ENCODE measurements at regions not wholly inside any gene's neighbourhood (a gene's known extent, or its start where the extent isn't known, plus 50 kb on each side); places are given as distances from the start of the nearest gene placed in this dataset.
"Not testable (repeated sequence)": the region's sequence is repeated elsewhere in the genome, so short reads cannot be mapped to it uniquely, and the experiment has no call there.

DNA sequence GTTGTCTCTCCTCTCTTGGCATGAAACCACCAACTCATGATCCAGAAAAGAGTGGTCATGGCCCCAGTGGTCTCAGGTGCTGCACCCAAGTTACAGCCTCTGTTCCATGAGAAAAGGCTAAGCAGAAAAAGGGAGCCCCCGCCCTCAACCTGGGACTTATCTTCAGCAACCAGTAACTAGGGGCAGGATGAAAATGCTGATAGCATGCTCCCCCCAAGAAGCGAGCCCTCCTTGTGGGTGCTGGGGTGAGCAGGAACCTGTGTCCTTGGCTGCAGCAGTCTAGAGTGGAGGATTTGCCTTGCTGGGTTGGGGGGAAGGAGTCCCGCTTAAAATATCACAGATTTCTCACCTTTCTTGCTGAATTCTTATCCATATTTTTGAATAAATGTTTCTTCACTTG is 490.0 kb downstream of the SUCLG1 start:
- DNase-seq (ENCODE audit: low read depth in 2 of 2): no peak

DNA sequence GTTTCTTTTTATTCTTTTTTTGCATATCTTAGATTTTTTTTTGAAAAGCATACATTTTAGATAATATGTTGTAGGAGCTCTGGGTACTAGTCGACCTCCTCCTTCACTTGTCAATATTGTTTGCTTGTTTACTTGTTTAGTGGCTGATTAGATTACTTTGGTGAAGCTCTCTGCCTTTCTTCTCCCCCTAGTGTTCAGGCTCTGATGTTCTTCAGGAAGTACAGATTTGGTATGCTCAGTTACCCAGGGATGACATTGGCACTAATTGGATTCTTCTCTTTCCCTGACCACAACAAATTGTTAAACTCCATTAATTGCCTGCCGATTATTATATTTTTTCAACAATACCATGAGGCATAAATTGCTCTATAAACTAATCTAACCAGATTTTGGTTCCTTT is 491.2 kb downstream of the SUCLG1 start:
- DNase-seq (ENCODE audit: low read depth in 2 of 2): no peak

DNA sequence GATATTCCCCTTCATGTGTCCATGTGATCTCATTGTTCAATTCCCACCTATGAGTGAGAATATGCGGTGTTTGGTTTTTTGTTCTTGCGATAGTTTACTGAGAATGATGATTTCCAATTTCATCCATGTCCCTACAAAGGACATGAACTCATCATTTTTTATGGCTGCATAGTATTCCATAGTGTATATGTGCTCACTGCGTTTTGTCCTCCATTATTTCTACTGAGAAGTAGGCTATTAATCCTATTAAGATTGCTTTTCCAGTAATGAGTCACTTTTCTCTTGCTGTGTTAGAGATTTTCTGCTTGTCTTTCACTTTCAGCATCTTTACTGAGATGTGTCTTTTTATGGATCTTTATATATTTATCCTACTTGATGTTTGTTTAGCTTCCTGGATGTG is 492.1 kb downstream of the SUCLG1 start:
- DNase-seq (ENCODE audit: low read depth in 2 of 2): not testable (repeated sequence)

DNA sequence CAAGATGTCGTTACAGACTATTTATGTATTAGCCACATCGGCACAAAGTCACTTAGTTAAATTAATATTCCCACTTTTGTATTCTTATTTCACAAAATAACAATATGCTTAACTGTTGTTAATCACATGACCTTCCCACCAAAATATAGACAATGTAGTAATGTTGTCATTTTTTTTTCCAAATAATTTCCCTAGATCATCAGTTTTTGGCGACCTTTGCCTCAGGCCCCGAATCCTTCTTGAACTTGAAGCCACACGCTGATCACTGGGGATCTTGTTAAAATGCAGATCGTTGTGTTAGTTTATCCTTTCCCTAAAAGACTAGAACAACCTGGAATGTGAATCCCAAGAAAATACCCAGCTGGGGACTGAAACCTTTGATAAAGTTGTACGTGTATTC is 497.6 kb downstream of the SUCLG1 start:
- DNase-seq (ENCODE audit: low read depth in 2 of 2): no peak

DNA sequence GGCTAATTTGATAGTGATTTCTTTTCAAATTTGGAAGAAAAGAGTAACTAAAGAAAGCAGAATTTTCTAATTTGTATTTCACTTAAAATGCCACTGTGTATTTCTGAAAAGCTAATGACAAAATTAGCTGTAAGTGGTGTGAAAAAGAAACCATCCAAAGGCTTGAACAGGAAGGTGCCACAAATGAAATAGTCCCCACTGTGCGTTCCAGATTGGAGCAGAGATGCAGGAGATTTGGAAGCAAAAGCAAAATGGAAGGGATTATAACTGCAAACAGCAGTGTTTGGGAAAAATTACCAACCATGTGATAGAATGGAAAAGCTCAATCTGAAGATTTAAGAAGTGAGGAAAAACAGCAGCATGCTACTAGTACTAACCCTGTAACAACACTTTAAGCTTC is 498.7 kb downstream of the SUCLG1 start:
- DNase-seq (ENCODE audit: low read depth in 2 of 2): no peak

DNA sequence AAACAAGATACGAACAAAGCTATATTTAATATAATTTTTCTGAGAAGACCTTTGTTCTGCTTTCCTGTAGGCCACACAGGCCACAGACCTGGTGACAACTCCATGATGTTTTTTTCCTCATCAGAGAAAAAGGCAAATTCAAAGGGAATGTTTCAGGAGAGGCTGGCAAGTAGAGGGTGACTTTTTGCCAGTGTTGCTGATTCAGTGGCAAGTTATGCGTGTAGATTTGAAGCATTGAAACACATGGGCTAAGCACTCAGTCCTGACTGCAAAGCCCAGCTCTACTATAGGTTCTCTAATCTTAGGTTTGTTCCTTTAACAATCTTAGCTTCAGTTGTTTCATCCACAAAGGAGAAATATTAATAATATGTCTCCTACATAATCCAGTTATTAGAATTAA is 499.8 kb downstream of the SUCLG1 start:
- no peak for DNase-seq (ENCODE audit: low read depth in 2 of 2)

DNA sequence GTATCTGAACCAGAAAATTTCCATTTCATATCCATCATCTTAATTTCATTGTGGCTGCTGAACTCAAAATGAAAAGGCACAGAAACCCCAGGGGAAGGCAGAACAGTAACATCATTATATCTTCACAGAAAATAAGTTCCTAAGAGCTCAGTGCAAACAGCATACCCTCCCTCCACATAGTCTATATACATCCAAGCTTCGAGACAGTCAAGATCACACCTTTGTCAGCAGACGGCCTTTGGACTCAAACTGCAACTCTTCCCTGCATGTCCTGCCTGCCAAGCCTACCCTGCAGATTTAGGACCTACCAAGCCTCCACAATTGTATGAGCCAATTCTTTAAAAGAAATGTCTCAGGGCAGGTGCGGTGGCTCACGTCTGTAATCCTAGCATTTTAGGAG is 502.1 kb downstream of the SUCLG1 start:
- DNase-seq (ENCODE audit: low read depth in 2 of 2): no peak

DNA sequence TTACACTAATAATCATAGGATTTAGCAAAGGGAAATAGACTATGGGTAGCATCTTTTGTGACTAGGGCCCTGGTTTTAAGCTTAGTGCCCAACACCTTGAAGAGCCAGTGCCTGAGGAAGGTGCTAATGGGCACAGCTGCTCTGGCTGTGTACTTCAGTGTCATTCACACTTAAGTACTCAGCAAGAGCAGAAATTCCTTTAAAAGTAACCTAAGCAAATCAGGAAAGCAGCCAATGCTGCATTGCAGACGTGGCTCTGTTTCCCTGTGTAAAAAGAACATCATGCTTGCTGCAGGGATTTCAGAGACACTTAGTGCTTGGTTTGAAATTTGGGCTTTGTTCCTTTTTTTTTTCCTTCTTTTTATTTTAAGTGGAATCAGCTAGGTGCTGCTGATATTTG is 505.4 kb downstream of the SUCLG1 start:
- DNase-seq (ENCODE audit: low read depth in 2 of 2): no peak

DNA sequence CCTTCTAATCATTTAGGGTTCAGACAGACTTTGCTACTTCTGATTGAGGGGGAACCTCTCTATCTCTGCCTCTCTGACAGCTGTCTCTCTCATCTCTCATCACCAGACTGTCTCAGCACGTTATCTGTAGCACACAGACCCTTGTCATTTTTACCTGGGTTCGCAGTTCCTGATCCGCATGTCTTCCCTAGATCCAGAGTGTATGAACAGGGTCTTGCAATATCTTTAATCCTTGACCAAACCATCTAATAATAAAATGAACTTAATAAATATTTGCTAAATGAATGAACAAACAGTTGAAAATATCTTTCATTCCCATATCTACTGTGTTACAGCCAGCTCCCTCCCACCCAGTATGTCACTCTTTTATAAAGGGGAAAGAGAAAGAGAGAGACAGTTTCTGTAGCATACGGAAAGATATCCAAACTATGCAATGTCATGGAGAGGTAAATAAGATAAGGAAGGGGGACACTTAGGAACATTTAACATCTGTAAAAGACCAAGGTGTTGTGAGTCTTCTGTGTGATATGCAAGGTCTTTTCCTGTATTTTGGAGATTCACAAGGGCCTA is 507.6 kb downstream of the SUCLG1 start:
- DNase-seq (ENCODE audit: low read depth in 2 of 2): no peak

DNA sequence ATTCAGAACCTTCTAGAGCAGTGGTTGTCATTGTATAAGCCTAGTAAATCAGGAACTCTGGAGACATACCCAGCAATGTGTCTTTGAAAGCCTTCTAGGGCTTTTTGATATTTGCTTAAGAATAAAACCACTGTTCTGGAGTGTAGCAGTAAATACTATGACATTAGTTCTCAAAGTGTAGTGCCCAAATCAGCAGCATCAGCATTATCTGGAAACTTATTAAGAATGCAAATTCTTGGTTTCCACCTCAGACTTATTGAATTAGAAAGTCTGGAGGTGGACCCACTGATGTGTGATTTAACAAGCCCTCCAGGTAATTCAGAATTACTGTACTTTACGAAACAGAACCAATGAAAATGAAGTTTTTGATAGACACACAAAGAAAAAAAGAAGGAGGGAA is 509.7 kb downstream of the SUCLG1 start:
- DNase-seq (ENCODE audit: low read depth in 2 of 2): no peak

DNA sequence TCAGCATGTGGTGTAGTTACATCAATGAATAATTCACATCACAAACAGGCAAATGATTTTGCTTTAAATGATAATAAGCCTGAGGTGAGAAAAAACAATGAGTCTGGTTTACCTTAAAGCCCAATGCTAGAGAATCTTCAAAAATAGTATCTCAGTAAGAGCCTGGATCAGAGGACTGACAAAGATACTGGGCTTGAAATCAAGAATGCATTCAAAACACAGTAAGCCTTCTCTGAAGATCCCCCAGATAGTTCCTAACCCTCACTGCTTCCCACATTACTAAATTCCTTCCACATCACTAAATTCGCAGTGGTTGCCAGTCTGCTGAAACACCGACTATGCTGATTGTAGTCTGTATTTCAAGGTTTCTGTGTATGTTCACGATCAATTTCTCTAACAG is 514.9 kb downstream of the SUCLG1 start:
- DNase-seq (ENCODE audit: low read depth in 2 of 2): no peak

DNA sequence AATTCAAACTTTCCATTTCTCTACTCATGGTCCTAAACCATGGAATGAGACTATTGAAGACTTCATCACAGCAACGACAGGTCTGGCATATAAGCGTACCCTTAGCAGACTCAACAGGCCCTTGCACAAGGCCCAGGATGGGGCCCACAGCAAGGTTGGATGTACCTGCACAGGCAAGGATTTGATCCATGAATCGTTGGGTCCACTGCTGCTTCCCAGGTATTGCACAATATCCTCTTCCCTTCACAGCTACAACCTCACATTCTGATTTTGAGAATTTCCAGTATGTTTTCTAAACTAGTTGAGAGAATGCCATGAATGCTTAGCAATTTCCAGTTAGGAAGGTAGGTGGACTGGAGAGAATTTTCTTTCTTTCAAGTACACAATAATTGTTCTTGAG is 515.8 kb downstream of the SUCLG1 start:
- no peak for DNase-seq (ENCODE audit: low read depth in 2 of 2)

DNA sequence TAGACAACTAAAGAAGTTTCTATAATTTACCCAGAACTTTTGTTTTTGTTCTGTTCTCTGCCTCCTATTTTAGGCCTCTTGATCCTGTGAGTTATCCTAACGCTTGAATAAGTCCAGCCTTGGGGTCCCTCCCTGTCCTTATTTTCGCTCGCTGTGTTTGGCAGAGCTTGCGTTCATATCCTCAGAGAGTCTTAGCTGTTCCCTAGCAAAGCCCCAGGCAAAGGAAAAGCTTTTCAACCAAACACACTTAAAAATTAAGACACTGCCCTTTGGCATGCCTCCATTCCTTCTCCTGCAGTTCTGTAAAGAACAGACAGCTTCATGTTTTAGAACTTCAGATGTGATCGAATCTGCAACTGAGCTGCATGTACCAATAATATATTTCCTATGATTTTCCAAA is 517.2 kb downstream of the SUCLG1 start:
- no peak for DNase-seq (ENCODE audit: low read depth in 2 of 2)

DNA sequence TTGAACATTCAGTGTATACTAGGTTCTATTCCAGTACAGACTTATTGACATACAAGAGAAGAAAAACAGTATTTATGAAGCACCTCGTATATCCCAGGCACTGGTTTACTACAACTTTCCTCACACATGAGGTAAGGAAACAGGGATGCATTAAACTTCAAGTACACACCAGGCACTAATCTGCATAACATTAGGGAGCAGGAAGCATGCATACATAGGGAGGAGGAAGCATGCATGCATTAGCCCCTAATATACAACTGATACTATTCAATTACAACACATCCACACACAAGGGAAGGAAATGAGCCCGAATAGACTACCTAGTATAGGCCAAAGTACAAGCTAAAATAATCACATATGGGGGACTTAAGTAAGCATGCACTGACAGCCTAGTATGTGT is 525.3 kb downstream of the SUCLG1 start:
- DNase-seq (ENCODE audit: low read depth in 2 of 2): no peak

DNA sequence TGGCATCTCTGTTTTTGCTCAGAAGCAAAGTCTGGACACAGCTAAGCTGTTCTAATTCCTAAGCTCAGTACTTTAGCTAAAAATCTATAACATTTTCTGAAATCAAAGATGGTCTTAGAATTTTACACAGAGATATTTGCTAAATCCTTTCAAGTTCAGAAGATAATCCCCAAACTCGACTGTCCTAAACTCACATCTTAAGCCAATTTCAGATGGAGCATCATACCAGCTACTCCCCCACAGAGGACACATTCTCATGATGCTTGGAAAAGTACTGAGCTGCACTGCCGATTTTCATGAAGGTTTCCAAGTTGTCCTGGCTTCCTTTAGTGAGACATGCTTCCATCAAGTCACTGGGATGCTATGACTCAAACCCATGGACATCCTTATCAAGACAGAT is 535.5 kb downstream of the SUCLG1 start:
- DNase-seq (ENCODE audit: low read depth in 2 of 2): no peak

DNA sequence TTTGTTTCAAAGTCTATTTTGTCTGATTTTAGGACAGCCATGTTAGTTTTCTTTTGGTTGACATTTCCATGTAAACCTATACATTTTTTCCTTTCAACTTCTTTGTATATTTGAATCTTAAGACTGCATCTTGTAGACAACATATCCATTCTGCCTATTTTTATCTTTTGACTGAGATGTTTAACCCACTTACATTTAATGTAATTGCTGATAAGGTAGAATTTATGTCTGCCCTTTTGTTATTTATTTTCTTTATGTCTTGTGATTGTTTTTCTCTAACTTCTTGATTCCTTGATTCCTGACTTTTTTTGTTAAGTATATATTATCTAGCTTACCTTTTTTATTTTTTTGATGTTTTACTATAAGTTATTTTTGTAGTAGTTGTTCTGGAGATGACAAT is 542.5 kb downstream of the SUCLG1 start:
- no peak for DNase-seq (ENCODE audit: low read depth in 2 of 2)

DNA sequence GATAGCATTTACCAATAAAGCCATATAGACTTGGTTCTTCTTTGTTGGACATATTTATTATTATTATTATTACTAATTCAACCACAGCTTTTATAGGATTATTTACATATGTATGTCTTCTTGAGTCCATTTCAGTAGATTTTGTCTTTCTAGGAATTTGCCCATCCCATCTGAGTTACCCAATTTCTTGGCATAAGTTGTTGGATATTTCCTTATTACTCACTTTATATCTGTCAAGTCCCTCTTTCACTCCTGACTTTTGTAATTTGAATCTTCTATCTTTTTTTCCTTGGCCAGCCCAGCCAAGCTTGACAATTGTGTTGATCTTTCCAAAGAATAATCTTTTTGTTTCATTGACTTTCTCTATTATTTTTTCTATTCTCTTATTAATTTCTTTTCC is 543.7 kb downstream of the SUCLG1 start:
- DNase-seq (ENCODE audit: low read depth in 2 of 2): no peak

DNA sequence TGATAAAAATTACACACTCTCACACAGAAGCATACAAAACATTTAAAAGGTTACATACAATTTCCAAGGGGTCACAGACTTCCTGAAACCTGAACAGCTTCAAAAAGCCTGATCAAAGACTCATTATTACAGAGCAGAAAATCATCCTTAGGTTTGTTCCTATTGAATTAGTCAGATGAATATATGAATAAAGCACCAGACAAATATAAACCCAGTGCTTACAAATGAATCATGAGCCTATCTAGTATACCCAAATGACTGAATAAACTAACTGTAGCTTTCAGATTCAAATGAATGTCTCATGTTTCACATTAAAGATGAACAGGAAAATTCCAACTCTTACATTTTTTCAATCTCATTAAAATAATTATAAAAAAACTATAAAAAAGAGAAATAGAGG is 550.3 kb downstream of the SUCLG1 start:
- DNase-seq (ENCODE audit: low read depth in 2 of 2): no peak

DNA sequence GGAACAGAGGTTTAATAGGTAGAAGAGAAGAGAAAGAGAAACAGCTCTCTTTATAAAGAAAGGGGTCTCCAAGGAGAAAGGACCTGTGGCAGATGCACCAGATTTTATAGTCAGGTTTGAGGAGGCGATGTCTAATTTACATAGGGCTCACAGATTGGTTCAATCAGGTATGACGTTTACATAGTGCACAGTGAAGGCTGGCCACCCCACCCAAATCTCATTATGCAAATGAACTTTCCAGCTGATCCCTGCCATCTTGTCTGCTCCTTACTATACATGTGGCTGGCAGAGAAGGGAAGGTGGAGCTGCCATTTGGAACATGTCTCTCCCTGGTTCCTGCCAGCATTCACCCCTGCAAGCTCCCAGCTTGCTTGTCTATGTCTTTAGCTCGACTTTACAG is 557.8 kb downstream of the SUCLG1 start:
- no peak for DNase-seq (ENCODE audit: low read depth in 2 of 2)

DNA sequence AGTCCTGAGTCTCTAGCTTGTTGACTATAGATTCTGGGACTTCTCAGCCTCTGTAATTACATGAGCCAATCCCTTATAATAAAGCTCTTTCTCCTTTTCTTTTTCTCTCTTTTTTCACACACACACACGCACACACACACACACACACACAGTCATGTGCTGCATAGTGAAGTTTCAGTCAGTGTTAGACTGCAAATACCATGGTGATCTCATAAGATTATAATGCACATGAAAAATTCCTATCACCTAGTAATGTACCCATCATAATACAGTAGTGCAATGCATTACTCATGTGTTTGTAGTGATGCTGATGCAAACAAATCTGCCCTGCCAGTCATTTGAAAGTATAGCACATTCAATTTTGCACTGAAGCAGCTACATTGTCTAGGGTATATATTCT is 558.2 kb downstream of the SUCLG1 start:
- DNase-seq (ENCODE audit: low read depth in 2 of 2): no peak

DNA sequence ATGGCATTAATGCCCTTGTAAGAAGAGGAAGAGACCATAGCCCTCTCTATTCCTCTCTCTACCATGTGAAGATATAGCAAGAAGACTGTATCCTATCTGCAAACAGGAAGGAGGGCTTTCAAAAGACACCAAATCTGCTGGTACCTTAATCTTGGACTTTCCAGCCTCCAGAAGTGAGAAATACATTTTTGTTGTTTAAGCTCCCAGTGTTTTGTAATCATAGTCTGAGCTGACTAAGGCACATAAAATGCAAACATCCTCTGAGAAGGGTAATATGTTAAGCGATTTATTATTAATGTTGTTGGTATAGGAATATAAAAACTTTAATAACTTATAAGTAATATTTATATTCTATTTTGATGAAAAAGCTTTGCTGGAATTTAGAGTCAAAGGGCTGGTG is 559.8 kb downstream of the SUCLG1 start:
- DNase-seq (ENCODE audit: low read depth in 2 of 2): no peak

DNA sequence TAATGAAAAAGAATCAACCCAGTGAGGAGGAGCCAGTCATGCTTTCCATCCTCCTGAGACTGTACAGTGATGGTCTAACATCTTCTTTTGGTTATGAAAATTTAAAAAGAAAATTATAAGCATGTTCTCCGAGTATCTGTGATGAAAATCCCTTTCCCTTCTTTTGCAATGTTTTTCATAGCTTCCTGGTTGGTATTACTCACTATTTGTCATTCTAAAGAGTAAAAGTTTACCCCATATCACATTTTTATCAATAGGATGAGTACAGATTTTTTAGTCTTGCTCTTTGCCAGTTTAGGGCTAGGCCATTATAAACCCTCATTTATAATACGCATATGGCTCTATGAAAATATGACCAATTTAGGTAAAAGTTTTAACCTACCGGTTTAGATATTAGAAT is 564.1 kb downstream of the SUCLG1 start:
- no peak for DNase-seq (ENCODE audit: low read depth in 2 of 2)

DNA sequence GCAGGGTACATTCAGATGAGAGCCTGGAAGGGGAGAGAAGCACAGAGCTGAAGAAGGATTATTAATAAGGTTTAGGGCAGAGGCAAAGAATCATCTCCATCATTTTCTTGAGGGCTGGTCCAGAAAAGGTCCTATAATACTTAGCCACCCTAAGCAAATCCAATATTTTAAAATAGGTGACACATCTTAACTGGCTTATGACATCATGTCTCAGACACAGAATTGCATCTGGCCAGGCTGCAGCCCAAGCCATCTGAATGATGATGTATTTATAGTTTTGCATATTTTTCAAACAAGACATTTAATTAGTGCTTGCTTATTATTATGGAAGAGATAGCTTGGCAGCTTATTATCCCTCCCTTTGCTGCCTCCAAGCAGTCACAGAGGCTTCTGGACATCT is 571.3 kb downstream of the SUCLG1 start:
- DNase-seq (ENCODE audit: low read depth in 2 of 2): no peak

DNA sequence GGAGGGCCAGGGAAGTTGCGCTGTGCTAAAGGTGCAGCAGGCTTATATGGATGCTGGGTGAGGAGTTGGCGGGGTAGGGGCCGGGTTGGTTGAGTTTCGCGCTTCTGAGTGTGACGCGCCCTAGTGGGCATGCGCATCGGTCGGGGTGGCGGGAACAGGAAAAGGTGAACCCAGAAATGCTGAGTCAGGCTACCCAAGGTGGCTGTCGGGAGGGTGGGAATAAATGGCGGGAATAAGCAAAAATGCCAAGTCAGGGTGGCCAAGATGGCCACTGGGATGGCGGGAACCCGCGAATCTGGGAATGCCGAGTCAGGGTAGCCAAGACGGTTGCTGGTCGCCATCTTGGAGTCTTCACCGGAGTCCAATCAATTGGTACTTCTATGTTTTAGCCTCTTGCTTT is 580.0 kb downstream of the SUCLG1 start:
- DNase-seq (ENCODE audit: low read depth in 2 of 2): no peak

DNA sequence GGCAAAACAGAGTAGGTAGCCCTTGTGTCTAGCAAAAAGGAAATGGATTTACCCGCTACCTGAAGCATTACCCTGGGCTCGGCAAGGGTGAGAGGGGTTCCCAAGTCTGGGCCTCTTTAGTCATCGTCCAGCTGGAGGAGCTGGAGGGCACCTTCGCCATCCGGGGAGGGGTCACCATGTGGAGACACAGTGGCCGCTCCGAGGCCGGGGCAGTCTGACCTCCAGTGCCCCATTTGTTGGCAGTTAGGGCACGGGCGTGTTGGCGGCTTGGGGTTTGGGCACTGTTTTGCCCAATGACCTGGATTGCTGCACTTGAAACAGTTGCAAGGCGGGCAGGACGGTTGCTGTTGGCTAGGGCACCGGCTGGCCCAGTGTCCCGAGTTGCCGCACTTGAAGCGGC is 581.8 kb downstream of the SUCLG1 start:
- not testable (repeated sequence) for DNase-seq (ENCODE audit: low read depth in 2 of 2)
